ENCODE measurements at regions not wholly inside any gene's neighbourhood (a gene's known extent, or its start where the extent isn't known, plus 50 kb on each side); places are given as distances from the start of the nearest gene placed in this dataset.

GRCh38 chr4:36461344-36461743 is 179.9 kb downstream of the DTHD1 start:
- Histone ChIP-seq H3K79me2 (replicated peaks; ENCODE audit: insufficient read depth, low read length) (no peaks in the 10 kb centered on the region), H3F3A (ENCODE audit: insufficient read depth, low read length, poor library complexity, severe bottlenecking) (no peaks in the 10 kb centered on the region), H3K27ac (ENCODE audit: low read length) (no peak overlapping the region), H3K4me2 (ENCODE audit: low read length) (no peak overlapping the region), H3K9me3 (ENCODE audit: low read length) (no peaks in the 10 kb centered on the region), H3K36me3 (ENCODE audit: insufficient read depth, low read length) (no peaks in the 10 kb centered on the region), H3K27me3 (ENCODE audit: insufficient read depth, low read depth, low read length) (no peaks in the 10 kb centered on the region), H3K9ac (ENCODE audit: low read length) (no peak overlapping the region), H4K20me1 (ENCODE audit: insufficient read depth) (no peaks in the 10 kb centered on the region), H3K4me3 (ENCODE audit: low read length) (no peak overlapping the region), H2AFZ (ENCODE audit: low read depth, low read length) (no peak overlapping the region), H3K9me2 (ENCODE audit: insufficient read depth, low read length) (no peaks in the 10 kb centered on the region)
- TF ChIP-seq EP300 (conservative IDR thresholded peaks at IDR 0.05; ENCODE audit: poor library complexity, severe bottlenecking) (no peak), CTCF (IDR thresholded peaks at IDR 0.05; ENCODE audit: poor library complexity, severe bottlenecking) (no peak), POLR2AphosphoS5 (IDR thresholded peaks at IDR 0.05) (no peak), TAF1 (IDR thresholded peaks at IDR 0.05; ENCODE audit: low read depth) (no peak), MXI1 (conservative IDR thresholded peaks at IDR 0.05; ENCODE audit: poor library complexity, severe bottlenecking) (no peak), EZH2 (IDR thresholded peaks at IDR 0.05; ENCODE audit: borderline replicate concordance, insufficient read depth, low read length, poor library complexity, severe bottlenecking) (no peak), REST (IDR thresholded peaks at IDR 0.05; ENCODE audit: borderline replicate concordance) (no peak), SMC3 (conservative IDR thresholded peaks at IDR 0.05; ENCODE audit: poor library complexity) (no peak), RAD21 (conservative IDR thresholded peaks at IDR 0.05) (no peak)

GRCh38 chr4:36467670-36468069 is 186.3 kb downstream of the DTHD1 start:
- H3K4me3 ChIP-seq (ENCODE audit: low read length): no peak overlapping the region
- H3K36me3 ChIP-seq (ENCODE audit: insufficient read depth, low read length): no peaks in the 10 kb centered on the region
- H3F3A ChIP-seq (ENCODE audit: insufficient read depth, low read length, poor library complexity, severe bottlenecking): no peaks in the 10 kb centered on the region
- TF ChIP-seq SMC3 (conservative IDR thresholded peaks at IDR 0.05; ENCODE audit: poor library complexity): no peak
- no peaks in the 10 kb centered on the region for H3K27me3 ChIP-seq (ENCODE audit: insufficient read depth, low read depth, low read length)
- no peak overlapping the region for H2AFZ ChIP-seq (ENCODE audit: low read depth, low read length)
- no peaks in the 10 kb centered on the region for H4K20me1 ChIP-seq (ENCODE audit: insufficient read depth)
- H3K27ac ChIP-seq (ENCODE audit: low read length): no peak overlapping the region
- H3K9me2 ChIP-seq (ENCODE audit: insufficient read depth, low read length): no peaks in the 10 kb centered on the region
- H3K9ac ChIP-seq (ENCODE audit: low read length): no peak overlapping the region
- no peaks in the 10 kb centered on the region for H3K9me3 ChIP-seq (ENCODE audit: low read length)
- no peaks in the 10 kb centered on the region for H3K79me2 ChIP-seq (replicated peaks; ENCODE audit: insufficient read depth, low read length)
- no peak overlapping the region for H3K4me2 ChIP-seq (ENCODE audit: low read length)

GRCh38 chr4:36471903-36472302 is 190.5 kb downstream of the DTHD1 start:
- Histone ChIP-seq H3K4me3 (ENCODE audit: low read length) (no peak overlapping the region), H3K9ac (ENCODE audit: low read length) (no peak overlapping the region)

More at GRCh38 chr4:36471903-36472302, 190.5 kb downstream of the DTHD1 start:
- no peak overlapping the region for H3K27ac ChIP-seq (ENCODE audit: low read length)
- H3K27me3 ChIP-seq (ENCODE audit: insufficient read depth, low read depth, low read length): no peaks in the 10 kb centered on the region
- H3K9me3 ChIP-seq (ENCODE audit: low read length): no peaks in the 10 kb centered on the region
- no peaks in the 10 kb centered on the region for H3K79me2 ChIP-seq (replicated peaks; ENCODE audit: insufficient read depth, low read length)
- no peaks in the 10 kb centered on the region for H3K36me3 ChIP-seq (ENCODE audit: insufficient read depth, low read length)
- TF ChIP-seq TAF1 (IDR thresholded peaks at IDR 0.05; ENCODE audit: low read depth) (no peak), CTCF (IDR thresholded peaks at IDR 0.05; ENCODE audit: poor library complexity, severe bottlenecking) (no peak), EP300 (conservative IDR thresholded peaks at IDR 0.05; ENCODE audit: poor library complexity, severe bottlenecking) (no peak), EZH2 (IDR thresholded peaks at IDR 0.05; ENCODE audit: borderline replicate concordance, insufficient read depth, low read length, poor library complexity, severe bottlenecking) (no peak)
- H2AFZ ChIP-seq (ENCODE audit: low read depth, low read length): no peak overlapping the region
- H4K20me1 ChIP-seq (ENCODE audit: insufficient read depth): no peaks in the 10 kb centered on the region
- H3K4me2 ChIP-seq (ENCODE audit: low read length): no peak overlapping the region
- no peaks in the 10 kb centered on the region for H3F3A ChIP-seq (ENCODE audit: insufficient read depth, low read length, poor library complexity, severe bottlenecking)
- H3K9me2 ChIP-seq (ENCODE audit: insufficient read depth, low read length): no peaks in the 10 kb centered on the region

Measured in neural cell (in vitro differentiated cells).